ENCODE measurements at regions not wholly inside any gene's neighbourhood (a gene's known extent, or its start where the extent isn't known, plus 50 kb on each side); places are given as distances from the start of the nearest gene placed in this dataset.

- Mint-ChIP-seq H3K27me3 (ENCODE audit: insufficient read depth, unreplicated experiment) (no peaks in the 10 kb centered on the region), H3K36me3 (ENCODE audit: insufficient read depth, unreplicated experiment) (no peaks in the 10 kb centered on the region), H3K27ac (ENCODE audit: low read depth, unreplicated experiment) (no peak overlapping the region), H3K4me3 (ENCODE audit: unreplicated experiment) (no peak overlapping the region), H3K9me3 (ENCODE audit: unreplicated experiment) (no peaks in the 10 kb centered on the region), H3K4me1 (ENCODE audit: insufficient read depth, unreplicated experiment) (no peaks in the 10 kb centered on the region)
- no TSS peak for BruUV-seq (replicated peaks)
- intact Hi-C loops (cut with micrococcal nuclease): no loop called here
- POLR2A ChIA-PET: interaction anchor here (0.7 to 0.9 kb wide), 2 partner anchors 169 to 337 kb away, joined by 3 read pairs; no protein-coding TSS in a partner anchor
- no peak for TF ChIP-seq CTCF (IDR thresholded peaks at IDR 0.05; ENCODE audit: unreplicated experiment)
- CTCF ChIA-PET: no interaction called here
- no peak for DNase-seq (ENCODE audit: unreplicated experiment)
Observed at GRCh38 chr12:105878964-105879363, 259.8 kb downstream of the NUAK1 start.

- no peak for DNase-seq (ENCODE audit: unreplicated experiment)
- Mint-ChIP-seq H3K4me3 (ENCODE audit: unreplicated experiment) (no peak overlapping the region), H3K27me3 (ENCODE audit: insufficient read depth, unreplicated experiment) (no peaks in the 10 kb centered on the region), H3K4me1 (ENCODE audit: insufficient read depth, unreplicated experiment) (no peaks in the 10 kb centered on the region), H3K9me3 (ENCODE audit: unreplicated experiment) (no peaks in the 10 kb centered on the region), H3K36me3 (ENCODE audit: insufficient read depth, unreplicated experiment) (no peaks in the 10 kb centered on the region), H3K27ac (ENCODE audit: low read depth, unreplicated experiment) (no peak overlapping the region)
- ChIA-PET POLR2A (interaction anchor here (1.0 kb wide), 1 partner anchor 10 kb away, joined by 4 read pairs; no protein-coding TSS in a partner anchor), CTCF (interaction anchor here (1.3 kb wide), 1 partner anchor 10 kb away, joined by 3 read pairs; no protein-coding TSS in a partner anchor)
- intact Hi-C loops (cut with micrococcal nuclease): no loop called here
- TF ChIP-seq CTCF (IDR thresholded peaks at IDR 0.05; ENCODE audit: unreplicated experiment): no peak
- no TSS peak for BruUV-seq (replicated peaks)
Observed at GRCh38 chr12:105880824-105881388, 257.8 kb downstream of the NUAK1 start.

- TF ChIP-seq CTCF (IDR thresholded peaks at IDR 0.05; ENCODE audit: unreplicated experiment): no peak
- BruUV-seq (replicated peaks): no TSS peak
- Mint-ChIP-seq H3K4me3 (ENCODE audit: unreplicated experiment) (no peak overlapping the region), H3K4me1 (ENCODE audit: insufficient read depth, unreplicated experiment) (no peaks in the 10 kb centered on the region), H3K9me3 (ENCODE audit: unreplicated experiment) (no peaks in the 10 kb centered on the region), H3K36me3 (ENCODE audit: insufficient read depth, unreplicated experiment) (no peaks in the 10 kb centered on the region), H3K27me3 (ENCODE audit: insufficient read depth, unreplicated experiment) (no peaks in the 10 kb centered on the region), H3K27ac (ENCODE audit: low read depth, unreplicated experiment) (no peak overlapping the region)
- intact Hi-C loops (cut with micrococcal nuclease): no loop called here
- POLR2A ChIA-PET: no interaction called here
- no peak for DNase-seq (ENCODE audit: unreplicated experiment)
- CTCF ChIA-PET: interaction anchor here (0.8 to 1.3 kb wide), 2 partner anchors 8 to 19 kb away, joined by 3 read pairs; no protein-coding TSS in a partner anchor
Observed at GRCh38 chr12:105882404-105882803, 256.4 kb downstream of the NUAK1 start.

- H3K27me3 Mint-ChIP-seq (ENCODE audit: insufficient read depth, unreplicated experiment): no peaks in the 10 kb centered on the region
- no peak overlapping the region for H3K27ac Mint-ChIP-seq (ENCODE audit: low read depth, unreplicated experiment)
- ChIA-PET POLR2A (no interaction called here), CTCF (no interaction called here)
- H3K4me1 Mint-ChIP-seq (ENCODE audit: insufficient read depth, unreplicated experiment): no peaks in the 10 kb centered on the region
- no peaks in the 10 kb centered on the region for H3K36me3 Mint-ChIP-seq (ENCODE audit: insufficient read depth, unreplicated experiment)
- no peak overlapping the region for H3K4me3 Mint-ChIP-seq (ENCODE audit: unreplicated experiment)
- no TSS peak for BruUV-seq (replicated peaks)
- no peaks in the 10 kb centered on the region for H3K9me3 Mint-ChIP-seq (ENCODE audit: unreplicated experiment)
- no peak for TF ChIP-seq CTCF (IDR thresholded peaks at IDR 0.05; ENCODE audit: unreplicated experiment)
- DNase-seq (ENCODE audit: unreplicated experiment): no peak
- intact Hi-C loops (cut with micrococcal nuclease): no loop called here
Observed at GRCh38 chr12:105887131-105887530, 251.6 kb downstream of the NUAK1 start.

Measured in MCF 10A (cell line).